Midbrain (tissue), 1 donor: ENCODE measurements at regions not wholly inside any gene's neighbourhood (a gene's known extent, or its start where the extent isn't known, plus 50 kb on each side); places are given as distances from the start of the nearest gene placed in this dataset.

Experiments
- DNase-seq: peaks from one replicate; lab custom pipeline; 2025; lab: John Stamatoyannopoulos, UW

DNA sequence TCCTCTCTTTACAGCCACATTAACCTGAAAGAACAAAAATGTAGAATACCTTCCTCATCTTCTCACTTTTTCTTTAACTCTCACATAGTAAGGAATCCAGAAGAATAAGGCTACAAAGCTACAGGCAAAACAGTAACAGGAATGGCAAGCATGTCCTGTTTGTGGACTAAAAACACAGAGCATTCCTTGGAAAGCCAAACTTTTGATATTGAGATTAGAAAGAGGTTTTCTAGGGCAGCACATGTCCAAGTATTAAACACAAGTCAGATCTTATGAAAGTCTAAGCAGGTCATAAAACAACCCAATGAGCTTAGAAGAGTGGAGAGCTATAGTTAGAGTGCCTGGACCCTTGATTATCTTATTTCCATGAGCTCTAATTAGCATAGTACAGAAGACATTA, 58.2 kb upstream of the FAM9C start:
- no peak for DNase-seq

DNA sequence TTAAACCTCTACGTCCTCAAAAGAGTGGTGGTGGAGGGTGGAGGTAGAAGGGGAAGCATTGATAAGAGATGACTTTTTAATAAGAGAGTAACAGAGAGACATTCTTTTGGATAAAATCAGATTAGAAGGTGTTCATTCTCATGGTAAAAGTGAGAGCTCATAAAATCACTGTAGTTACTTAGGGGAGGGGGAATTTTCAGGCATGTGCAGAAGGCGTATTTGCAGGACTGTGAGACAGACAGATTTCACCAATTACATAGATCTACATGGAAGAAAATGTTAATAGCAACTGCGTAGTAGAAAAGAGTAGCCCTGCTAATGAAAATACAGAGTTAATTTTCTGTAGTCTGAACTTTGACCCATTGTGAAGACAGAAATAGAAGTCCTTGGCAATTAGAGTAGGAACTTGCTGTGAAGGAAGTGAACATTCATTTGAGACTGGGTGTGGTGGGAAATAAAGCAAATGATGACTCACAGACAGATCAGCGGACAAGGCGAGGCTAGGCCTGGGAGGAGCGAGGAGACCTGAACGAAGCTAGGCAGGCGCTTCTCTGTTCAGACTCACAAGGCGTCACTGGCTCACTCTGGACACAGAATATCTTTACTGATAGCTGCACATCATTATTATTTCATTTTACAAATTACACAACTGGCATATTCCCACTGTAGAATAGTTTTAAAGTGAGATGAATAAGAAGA, 57.2 kb upstream of the FAM9C start:
- DNase-seq, result no peak

DNA sequence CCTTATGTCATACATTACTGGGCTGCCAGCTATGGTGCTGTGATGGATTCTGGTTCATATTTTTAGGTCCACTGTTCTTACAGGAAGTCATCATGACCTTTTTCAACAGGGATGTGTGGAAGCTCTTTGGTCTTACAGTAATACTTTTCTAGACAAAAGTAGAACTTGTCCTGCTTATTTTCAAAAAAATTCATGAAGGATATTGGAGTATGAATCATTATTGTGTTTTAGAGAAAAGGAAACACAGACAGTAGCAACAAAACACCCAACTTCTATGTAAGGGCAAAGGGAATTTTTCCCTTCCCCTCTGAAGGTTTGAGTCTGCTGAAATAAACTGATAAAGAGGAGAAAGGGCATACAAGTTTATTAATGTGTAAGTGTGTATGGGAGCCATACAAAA, 54.7 kb upstream of the FAM9C start:
- DNase-seq, result no peak

DNA sequence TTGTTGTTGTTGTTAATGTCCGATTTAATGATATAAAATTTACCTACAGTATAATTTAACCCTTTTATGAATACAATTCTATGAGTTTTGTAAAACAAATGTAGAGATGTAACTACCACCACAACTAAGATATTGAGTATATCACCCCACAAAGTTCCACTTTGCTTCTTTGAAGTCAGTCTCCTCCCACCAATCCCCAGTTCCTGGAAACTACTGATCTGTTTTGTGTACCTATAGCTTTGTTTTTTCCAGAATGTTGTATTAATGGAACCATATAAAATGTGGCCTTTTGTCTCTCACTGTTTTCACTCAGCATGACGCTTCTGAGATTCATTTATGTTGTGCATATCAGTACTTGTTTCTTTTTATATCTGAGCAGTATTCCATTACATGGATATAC, 52.3 kb upstream of the FAM9C start:
- DNase-seq, result no peak

DNA sequence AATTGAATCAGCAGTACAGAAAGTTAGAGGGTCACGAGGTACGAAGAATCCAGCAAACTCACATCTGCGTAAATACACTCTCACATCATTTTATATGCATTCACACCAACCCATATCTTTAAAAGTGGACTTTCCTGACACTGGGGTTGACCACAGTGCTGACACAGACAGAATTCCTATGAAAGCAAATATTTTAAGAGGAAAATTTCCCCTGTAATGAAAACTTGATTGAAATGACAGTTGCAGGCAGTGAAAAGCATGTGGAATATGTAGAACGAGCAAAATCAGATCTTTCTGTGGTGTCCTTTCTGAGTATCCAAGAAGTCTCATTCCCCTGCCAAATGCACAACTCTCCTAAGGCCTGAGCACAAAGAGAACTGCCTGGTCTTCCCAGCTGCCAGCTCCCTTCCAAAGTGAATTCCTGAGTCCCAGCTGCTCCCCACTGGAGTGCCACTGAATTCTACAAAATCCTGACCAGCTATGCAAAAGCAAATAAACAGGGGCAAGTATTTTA, 50.5 kb upstream of the FAM9C start:
- peak; percentile 12 for DNase-seq

DNA sequence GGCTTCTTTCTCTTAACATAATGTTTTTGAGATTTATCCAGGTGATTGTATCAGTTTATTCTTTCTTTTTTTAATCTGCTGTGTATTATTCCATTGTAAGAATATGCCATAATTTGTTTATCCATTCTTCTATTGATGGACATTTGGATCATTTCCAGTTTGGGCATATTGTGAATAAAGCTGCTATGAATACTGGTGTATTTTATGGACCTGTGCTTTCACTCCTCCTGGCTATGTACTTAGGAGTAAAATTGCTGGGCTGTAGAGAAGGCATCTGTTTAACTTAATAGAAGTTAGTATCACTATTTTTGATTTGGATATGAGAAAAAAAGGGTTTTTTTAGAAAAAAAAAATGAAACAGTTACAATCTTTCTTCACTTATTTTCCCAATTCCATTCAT, 50.0 kb upstream of the FAM9C start:
- no peak for DNase-seq
